A549 (cell line): ENCODE measurements at regions not wholly inside any gene's neighbourhood (a gene's known extent, or its start where the extent isn't known, plus 50 kb on each side); places are given as distances from the start of the nearest gene placed in this dataset.

Source experiments
- ATAC-seq, 2 experiments: fragments of 200-7000 bp in 1 of 2; fragments of >200 bp in 1 of 2; cut with Nextera tagmentation in 1 of 2; cut with Tn5 transposase in 1 of 2; 3 replicates each; pipeline versions ENCODE4 v1.8.0 to v1.9.1; 2018 to 2020; ENCODE audit warnings: mild to moderate bottlenecking in 1 of 2, moderate library complexity in 1 of 2
- CTCF ChIA-PET: fragments of 300-600 bp; sonication (Branson Sonifier 250); formaldehyde crosslinking; extraction: SDS; loops from one replicate; lab custom pipeline; 2021; ENCODE audit warnings: antibody characterized with exemption, inconsistent platforms; lab: Yijun Ruan, JAX
- POLR2A ChIA-PET: fragments of 350-600 bp; formaldehyde crosslinking; extraction: SDS; loops from one replicate; lab custom pipeline; 2021; ENCODE audit warnings: antibody characterized with exemption, inconsistent platforms; lab: Yijun Ruan, JAX
- DNase-seq, 2 experiments: peaks; one replicate each; pipeline versions ENCODE4 v3.0.0 to v3.0.0-alpha.2; 2011 to 2016; ENCODE audit warnings: low read depth in 1 of 2, low spot score in 1 of 2
- FAIRE-seq: peaks from 2 replicates; lab custom pipeline; 2011; peaks lifted over from hg19 to GRCh38; lab: Jason Lieb, UNC
- H3K27ac ChIP-seq, 2 experiments: fragments of >200 bp; sonication (Bioruptor Twin); formaldehyde crosslinking; 3 replicates each; pipeline ENCODE4 v1.5.1; 2016 to 2017
- H3K4me1 ChIP-seq: fragments of >200 bp; sonication (Bioruptor Twin); formaldehyde crosslinking; 3 replicates; pipeline ENCODE4 v1.6.1; 2016
- H3K4me2 ChIP-seq: fragments of >200 bp; sonication (Bioruptor Twin); formaldehyde crosslinking; 3 replicates; pipeline ENCODE4 v1.6.1; 2016
- H3K4me3 ChIP-seq: fragments of >200 bp; sonication (Bioruptor Twin); formaldehyde crosslinking; 3 replicates; pipeline ENCODE4 v1.5.1; 2016
- H3K9me3 ChIP-seq: fragments of >200 bp; sonication (Bioruptor Twin); formaldehyde crosslinking; 3 replicates; pipeline ENCODE4 v1.6.1; 2016
- BHLHE40 ChIP-seq: IDR thresholded peaks from 2 replicates; pipeline ENCODE4 v1.6.1; 2012; ENCODE audit warnings: low read depth, low read length, inconsistent platforms
- CHD2 ChIP-seq: fragments of 150-350 bp; IDR thresholded peaks from 2 replicates; pipeline ENCODE4 v1.6.1; 2014; ENCODE audit warnings: low read length; ENCODE audit not compliant: partially characterized antibody
- CHD4 ChIP-seq: fragments of 200-600 bp; sonication (generic); IDR thresholded peaks from 2 replicates; pipeline ENCODE4 v1.6.1; 2016; ENCODE audit warnings: antibody characterized with exemption, mild to moderate bottlenecking, borderline replicate concordance
- CTCF ChIP-seq: fragments of >200 bp; sonication (Bioruptor Twin); formaldehyde crosslinking; IDR thresholded peaks from 3 replicates; pipeline ENCODE4 v1.5.1; 2016
- EHMT2 ChIP-seq: fragments of 200-600 bp; sonication (generic); IDR thresholded peaks from 2 replicates; pipeline ENCODE4 v1.6.1; 2016; ENCODE audit warnings: antibody characterized with exemption, low read depth, mild to moderate bottlenecking, moderate library complexity
- ELK1 ChIP-seq: fragments of 150-350 bp; IDR thresholded peaks from 2 replicates; pipeline ENCODE4 v1.6.1; 2014; ENCODE audit warnings: low read depth, mild to moderate bottlenecking, low read length
- FOSB ChIP-seq: fragments of 250-450 bp; sonication (Bioruptor Pico); IDR thresholded peaks from 2 replicates; pipeline ENCODE4 v1.5.0; 2020; ENCODE audit warnings: mild to moderate bottlenecking, moderate library complexity
- GATA3 ChIP-seq: IDR thresholded peaks from 2 replicates; pipeline ENCODE4 v1.6.1; 2012; ENCODE audit warnings: borderline replicate concordance
- HOXB13 ChIP-seq: fragments of 250-450 bp; sonication (Bioruptor Pico); IDR thresholded peaks from 2 replicates; pipeline ENCODE4 v1.5.0; 2020; ENCODE audit warnings: low read depth, mild to moderate bottlenecking, moderate library complexity
- JUNB ChIP-seq: fragments of >200 bp; sonication (Bioruptor Twin); formaldehyde crosslinking; IDR thresholded peaks from 2 replicates; pipeline ENCODE4 v1.6.1; 2016
- KDM1A ChIP-seq: fragments of 200-600 bp; sonication (generic); IDR thresholded peaks from 2 replicates; pipeline ENCODE4 v1.6.1; 2016; ENCODE audit warnings: low read depth, mild to moderate bottlenecking
- MAZ ChIP-seq: fragments of 150-350 bp; IDR thresholded peaks from 2 replicates; pipeline ENCODE4 v1.6.1; 2014; ENCODE audit warnings: antibody characterized with exemption, low read depth, low read length, borderline replicate concordance
- MYC ChIP-seq: IDR thresholded peaks from 2 replicates; pipeline ENCODE4 v1.6.1; 2012; ENCODE audit warnings: mild to moderate bottlenecking, inconsistent platforms, low read length, improper control_type of control experiment, borderline replicate concordance
- NPAS2 ChIP-seq: fragments of 250-450 bp; sonication (Bioruptor Pico); IDR thresholded peaks from 2 replicates; pipeline ENCODE4 v1.8.0; 2022; ENCODE audit warnings: mild to moderate bottlenecking, moderate library complexity, borderline replicate concordance
- PBX3 ChIP-seq: IDR thresholded peaks from 2 replicates; pipeline ENCODE4 v1.6.1; 2012
- PHF8 ChIP-seq: fragments of 200-600 bp; sonication (generic); IDR thresholded peaks from 2 replicates; pipeline ENCODE4 v1.6.1; 2016; ENCODE audit warnings: low read depth, mild to moderate bottlenecking, antibody characterized with exemption, moderate library complexity, borderline replicate concordance
- POLR2A ChIP-seq: IDR thresholded peaks from 2 replicates; pipeline ENCODE4 v1.6.1; 2012; ENCODE audit warnings: mild to moderate bottlenecking, low read length
- RAD21 ChIP-seq, 2 experiments: fragments of >200 bp in 1 of 2; sonication (Bioruptor Twin) in 1 of 2; formaldehyde crosslinking in 1 of 2; IDR thresholded peaks in 1 of 2; conservative IDR thresholded peaks in 1 of 2; 2 replicates in 1 of 2; 3 replicates in 1 of 2; pipeline ENCODE4 v1.6.1; 2012 to 2018; ENCODE audit warnings: inconsistent platforms in 1 of 2
- RARB ChIP-seq: fragments of 250-450 bp; sonication (Bioruptor Pico); IDR thresholded peaks from 2 replicates; pipeline ENCODE4 v1.8.0; 2021; ENCODE audit warnings: mild to moderate bottlenecking, moderate library complexity
- REST ChIP-seq: fragments of 200-600 bp; sonication (generic); IDR thresholded peaks from 2 replicates; pipeline ENCODE4 v1.6.1; 2016; ENCODE audit warnings: antibody characterized with exemption, mild to moderate bottlenecking, moderate library complexity
- RFX5 ChIP-seq: fragments of 450-650 bp; IDR thresholded peaks from 2 replicates; pipeline ENCODE4 v1.7.1; 2014; ENCODE audit warnings: antibody characterized with exemption, mild to moderate bottlenecking, moderate library complexity
- SMC3 ChIP-seq: fragments of >200 bp; sonication (Bioruptor Twin); formaldehyde crosslinking; IDR thresholded peaks from 3 replicates; pipeline ENCODE4 v1.6.1; 2018; ENCODE audit warnings: inconsistent platforms
- TFCP2L1 ChIP-seq: fragments of 250-450 bp; sonication (Bioruptor Pico); IDR thresholded peaks from 2 replicates; pipeline ENCODE4 v1.5.0; 2021; ENCODE audit warnings: mild to moderate bottlenecking
- TP53 ChIP-seq: fragments of 250-450 bp; sonication (Bioruptor Pico); IDR thresholded peaks from 2 replicates; pipeline ENCODE4 v1.5.0; 2021; ENCODE audit warnings: mild to moderate bottlenecking, moderate library complexity
- WGBS: methylation state at CpG from one replicate; pipeline ENCODE4 v1.1.6; 2017; ENCODE audit errors: missing lambda C conversion rate; 5-methylcytosine and 5-hydroxymethylcytosine counted together

- WGBS: 2% methylated on average over 2 of the region's 2 CpGs
- DNase-seq: no peak
- H3K4me3 ChIP-seq: no peak overlapping the region
- H3K27ac ChIP-seq: no peak overlapping the region
- H3K4me1 ChIP-seq: peaks cover 6% of the 10 kb centered on the region; the same call in 1 of the 3 replicates
- CTCF ChIA-PET: no interaction called here
- FAIRE-seq: no peak
- no peak for TF ChIP-seq POLR2A
- no peak for TF ChIP-seq TFCP2L1 (CRISPR knock-in tag)
- no peak for TF ChIP-seq HOXB13
- no peak for TF ChIP-seq RAD21 (conservative IDR thresholded peaks at IDR 0.05 in 1 of 2, IDR thresholded peaks at IDR 0.05 in 1 of 2)
- TF ChIP-seq REST: no peak
- no peak for TF ChIP-seq CHD4
- TF ChIP-seq CTCF: no peak
- no peak for TF ChIP-seq RFX5
- no peak for TF ChIP-seq BHLHE40
- TF ChIP-seq KDM1A: no peak
- TF ChIP-seq CHD2: no peak
- TF ChIP-seq FOSB (CRISPR knock-in tag): no peak
- no peak for TF ChIP-seq PBX3
- TF ChIP-seq EHMT2: no peak
- no peak for TF ChIP-seq MAZ
- no peak for TF ChIP-seq NPAS2
- POLR2A ChIA-PET: no interaction called here
- peaks cover 10% of the 10 kb centered on the region; the same call in 2 of the 3 replicates for H3K9me3 ChIP-seq
- H3K4me2 ChIP-seq: no peak overlapping the region
- ATAC-seq: no peak
Observed at GRCh38 chr14:61884711-61885110, 122.5 kb downstream of the SNAPC1 start.

GRCh38 chr14:61885203-61885961, 123.2 kb downstream of the SNAPC1 start:
- DNase-seq (no peak), ATAC-seq (no peak), FAIRE-seq (no peak)
- POLR2A ChIA-PET: no interaction called here
- peak overlapping the region; percentile 27; the same call in 1 of the 3 replicates for H3K4me2 ChIP-seq
- peaks cover 10% of the 10 kb centered on the region; the same call in 2 of the 3 replicates for H3K9me3 ChIP-seq
- WGBS: 2% methylated on average over 2 of the region's 2 CpGs
- CTCF ChIA-PET: interaction anchor here (1.6 to 1.7 kb wide), 2 partner anchors 10 to 242 kb away, joined by 3 to 5 read pairs; no protein-coding TSS in a partner anchor
- H3K27ac ChIP-seq: no peak overlapping the region
- H3K4me3 ChIP-seq: no peak overlapping the region
- TF ChIP-seq MYC: no peak
- no peak for TF ChIP-seq GATA3
- TF ChIP-seq POLR2A: no peak
- no peak for TF ChIP-seq RARB (CRISPR knock-in tag)
- TF ChIP-seq ELK1: no peak
- TF ChIP-seq TFCP2L1 (CRISPR knock-in tag): no peak
- TF ChIP-seq CHD4: no peak
- no peak for TF ChIP-seq PHF8
- TF ChIP-seq SMC3: no peak
- no peak for TF ChIP-seq CTCF
- TF ChIP-seq TP53 (CRISPR knock-in tag): no peak
- TF ChIP-seq JUNB: no peak
- peaks cover 6% of the 10 kb centered on the region; the same call in 1 of the 3 replicates for H3K4me1 ChIP-seq
